ENCODE measurements at regions not wholly inside any gene's neighbourhood (a gene's known extent, or its start where the extent isn't known, plus 50 kb on each side); places are given as distances from the start of the nearest gene placed in this dataset.
A peak's percentile ranks its signal among the peaks of the same experiment; 100 is the strongest.

GRCh38 chr7:54392935-54393334, 149.2 kb upstream of the VSTM2A start:
- Histone ChIP-seq H4K20me1 (no peaks in the 10 kb centered on the region), H3K4me1 (no peaks in the 10 kb centered on the region)
- no peak for TF ChIP-seq Cebpa-rat (IDR thresholded peaks at IDR 0.05)

GRCh38 chr7:54394834-54395233, 147.3 kb upstream of the VSTM2A start:
- H3K4me3 ChIP-seq, result no peak overlapping the region
- peaks cover 0 to 18% (median 11%) of the 10 kb centered on the region in 11 experiments; a peak in 18 of 22 replicates for H3K9me3 ChIP-seq (replicated peaks in 1 of 11)
- no peak overlapping the region for H3K27ac ChIP-seq
- H3K27me3 ChIP-seq, result no peaks in the 10 kb centered on the region
- H4K20me1 ChIP-seq, result no peaks in the 10 kb centered on the region
- H3K9ac ChIP-seq, result no peak overlapping the region
- H3K4me1 ChIP-seq, result no peaks in the 10 kb centered on the region
- no peak for TF ChIP-seq Cebpa-rat (IDR thresholded peaks at IDR 0.05)
- H3K4me2 ChIP-seq, result no peak overlapping the region
- H3K36me3 ChIP-seq, result no peaks in the 10 kb centered on the region

More at GRCh38 chr7:54392935-54393334, 149.2 kb upstream of the VSTM2A start:
- Histone ChIP-seq H3K9me3 (replicated peaks in 1 of 11) (peaks cover 0 to 19% (median 13%) of the 10 kb centered on the region in 11 experiments; a peak in 18 of 22 replicates), H3K27me3 (no peaks in the 10 kb centered on the region), H3K4me2 (no peak overlapping the region), H3K36me3 (no peaks in the 10 kb centered on the region), H3K27ac (no peak overlapping the region), H3K9ac (no peak overlapping the region), H3K4me3 (no peak overlapping the region)

GRCh38 chr7:54397836-54398612, 144.2 kb upstream of the VSTM2A start:
- Histone ChIP-seq H3K4me3 (no peak overlapping the region), H3K4me1 (no peaks in the 10 kb centered on the region), H3K27ac (no peak overlapping the region), H3K27me3 (no peaks in the 10 kb centered on the region), H3K9me3 (replicated peaks in 1 of 11) (peaks cover 0 to 13% (median 8%) of the 10 kb centered on the region in 11 experiments; a peak in 18 of 22 replicates), H3K4me2 (no peak overlapping the region), H3K9ac (no peak overlapping the region), H3K36me3 (no peaks in the 10 kb centered on the region), H4K20me1 (no peaks in the 10 kb centered on the region)
- no peak for TF ChIP-seq Cebpa-rat (IDR thresholded peaks at IDR 0.05)

GRCh38 chr7:54398863-54399262, 143.3 kb upstream of the VSTM2A start:
- no peak for TF ChIP-seq Cebpa-rat (IDR thresholded peaks at IDR 0.05)
- H3K9me3 ChIP-seq (replicated peaks in 1 of 11), result peaks cover 0 to 5% (median 0%) of the 10 kb centered on the region in 11 experiments; a peak in 4 of 22 replicates
- H3K4me3 ChIP-seq, result no peak overlapping the region
- H3K27me3 ChIP-seq, result no peaks in the 10 kb centered on the region
- no peak overlapping the region for H3K4me2 ChIP-seq
- H3K27ac ChIP-seq, result no peak overlapping the region
- H4K20me1 ChIP-seq, result no peaks in the 10 kb centered on the region
- no peaks in the 10 kb centered on the region for H3K36me3 ChIP-seq
- no peaks in the 10 kb centered on the region for H3K4me1 ChIP-seq
- no peak overlapping the region for H3K9ac ChIP-seq

GRCh38 chr7:54409917-54410316, 132.3 kb upstream of the VSTM2A start:
- H3K9ac ChIP-seq, result no peak overlapping the region
- no peaks in the 10 kb centered on the region for H4K20me1 ChIP-seq
- H3K4me1 ChIP-seq, result no peaks in the 10 kb centered on the region
- no peak overlapping the region for H3K4me2 ChIP-seq
- H3K36me3 ChIP-seq, result no peaks in the 10 kb centered on the region
- no peak for TF ChIP-seq Cebpa-rat (IDR thresholded peaks at IDR 0.05)
- H3K27ac ChIP-seq, result no peak overlapping the region
- H3K9me3 ChIP-seq (replicated peaks in 1 of 11), result peaks cover 17 to 31% (median 23%) of the 10 kb centered on the region in 11 experiments; a peak in 21 of 22 replicates
- no peak overlapping the region for H3K4me3 ChIP-seq
- no peaks in the 10 kb centered on the region for H3K27me3 ChIP-seq

GRCh38 chr7:54416678-54417077, 125.5 kb upstream of the VSTM2A start:
- no peak for TF ChIP-seq Cebpa-rat (IDR thresholded peaks at IDR 0.05)
- Histone ChIP-seq H3K4me3 (no peak overlapping the region), H3K27ac (no peak overlapping the region), H3K9me3 (replicated peaks in 1 of 11) (peaks cover 0 to 16% (median 2%) of the 10 kb centered on the region in 11 experiments; a peak in 11 of 22 replicates), H4K20me1 (no peaks in the 10 kb centered on the region), H3K27me3 (no peaks in the 10 kb centered on the region), H3K9ac (no peak overlapping the region), H3K4me1 (no peaks in the 10 kb centered on the region), H3K36me3 (no peaks in the 10 kb centered on the region), H3K4me2 (no peak overlapping the region)

- Histone ChIP-seq H3K27ac (no peak overlapping the region), H4K20me1 (no peaks in the 10 kb centered on the region), H3K9ac (no peak overlapping the region), H3K4me3 (no peak overlapping the region), H3K9me3 (replicated peaks in 1 of 11) (peaks cover 0 to 12% (median 0%) of the 10 kb centered on the region in 11 experiments; a peak in 5 of 22 replicates), H3K36me3 (no peaks in the 10 kb centered on the region), H3K4me1 (no peaks in the 10 kb centered on the region), H3K4me2 (no peak overlapping the region), H3K27me3 (peaks cover 0 to 9% (median 0%) of the 10 kb centered on the region in 11 experiments; a peak in 2 of 22 replicates)
- TF ChIP-seq Cebpa-rat (IDR thresholded peaks at IDR 0.05), result no peak
These were observed 123.0 kb upstream of the VSTM2A start for GRCh38 chr7:54419209-54419608.

- H3K9ac ChIP-seq, result no peak overlapping the region
- no peaks in the 10 kb centered on the region for H3K9me3 ChIP-seq (replicated peaks in 1 of 11)
- no peak for TF ChIP-seq Cebpa-rat (IDR thresholded peaks at IDR 0.05)
- peaks cover 0 to 27% (median 0%) of the 10 kb centered on the region in 11 experiments; a peak in 4 of 22 replicates for H3K27me3 ChIP-seq
- no peak overlapping the region for H3K27ac ChIP-seq
- H4K20me1 ChIP-seq, result no peaks in the 10 kb centered on the region
- H3K4me1 ChIP-seq, result peaks cover 0 to 10% (median 0%) of the 10 kb centered on the region in 10 experiments; a peak in 4 of 20 replicates
- no peak overlapping the region for H3K4me3 ChIP-seq
- H3K36me3 ChIP-seq, result no peaks in the 10 kb centered on the region
- H3K4me2 ChIP-seq, result peak overlapping the region in 4 of 11 experiments; percentile 8 to 66 (median 29); a peak in 7 of 22 replicates
These were observed 115.8 kb upstream of the VSTM2A start for GRCh38 chr7:54426406-54426805.

- H3K4me1 ChIP-seq, result peaks cover 0 to 10% (median 0%) of the 10 kb centered on the region in 10 experiments; a peak in 4 of 20 replicates
- H4K20me1 ChIP-seq, result no peaks in the 10 kb centered on the region
- H3K27me3 ChIP-seq, result peaks cover 0 to 20% (median 0%) of the 10 kb centered on the region in 11 experiments; a peak in 4 of 22 replicates
- TF ChIP-seq Cebpa-rat (IDR thresholded peaks at IDR 0.05), result no peak
- H3K4me2 ChIP-seq, result no peak overlapping the region
- no peak overlapping the region for H3K9ac ChIP-seq
- H3K9me3 ChIP-seq (replicated peaks in 1 of 11), result no peaks in the 10 kb centered on the region
- H3K36me3 ChIP-seq, result no peaks in the 10 kb centered on the region
- no peak overlapping the region for H3K4me3 ChIP-seq
- H3K27ac ChIP-seq, result no peak overlapping the region
These were observed 113.1 kb upstream of the VSTM2A start for GRCh38 chr7:54429111-54429510.

All from BLaER1 treated with 17β-estradiol and CSF1 and Interleukin-3, amounts not matched to agents 10 nM and 100 nM (cell line).